Ovary (tissue), 7 donors: ENCODE measurements at regions not wholly inside any gene's neighbourhood (a gene's known extent, or its start where the extent isn't known, plus 50 kb on each side); places are given as distances from the start of the nearest gene placed in this dataset.

ENCODE experiments used
- DNase-seq, 5 donors: peaks; one replicate each; pipeline ENCODE4 v3.0.0-alpha.2; 2019 to 2020
- H3K27ac ChIP-seq, 2 donors: fragments of 200-600 bp; one replicate each; pipeline versions ENCODE4 v1.5.1 to v1.8.0; 2019 to 2022
- H3K27me3 ChIP-seq: fragments of 200-600 bp; one replicate; pipeline ENCODE4 v1.8.0; 2022
- H3K36me3 ChIP-seq: fragments of 200-600 bp; sonication (generic); one replicate; pipeline ENCODE4 v1.5.1; 2019
- H3K4me1 ChIP-seq: one replicate; pipeline ENCODE4 v1.8.1; 2013; ENCODE audit warnings: mild to moderate bottlenecking, moderate library complexity; ENCODE audit not compliant: insufficient read depth
- H3K4me3 ChIP-seq: fragments of 200-600 bp; sonication (generic); one replicate; pipeline ENCODE4 v1.5.1; 2017
- H3K9me3 ChIP-seq, 2 donors: fragments of 200-600 bp in 1 of 2; sonication (generic) in 1 of 2; one replicate each; pipeline versions ENCODE4 v1.5.1 to v1.8.1; 2013 to 2019; ENCODE audit warnings: mild to moderate bottlenecking in 1 of 2, moderate library complexity in 1 of 2
- EP300 ChIP-seq: sonication (generic); formaldehyde crosslinking; IDR thresholded peaks from one replicate; pipeline ENCODE4 v1.6.1; 2017; ENCODE audit warnings: antibody characterized with exemption
- POLR2A ChIP-seq: fragments of 450-650 bp; IDR thresholded peaks from one replicate; pipeline ENCODE4 v1.6.1; 2017; ENCODE audit warnings: antibody characterized with exemption, mild to moderate bottlenecking, moderate library complexity
- WGBS, 3 donors: extraction: QIAGEN DNeasy Blood & Tissue Kit in 1 of 3; methylation state at CpG; one replicate each; pipeline versions ENCODE4 v1.1.5 to v1.1.7; 2013 to 2017; 5-methylcytosine and 5-hydroxymethylcytosine counted together
- intact Hi-C, 4 donors: fragments of 100-400 bp; cut with DNase I; formaldehyde crosslinking; loops; one replicate each; pipeline versions ENCODE4 v1.11.0 to v1.15.1; 2022 to 2023
- TF ChIP-seq, protein P1 (sequence below), 3 donors: fragments of 450-650 bp in 2 of 3; fragments of 200-600 bp in 1 of 3; IDR thresholded peaks; one replicate each; pipeline versions ENCODE4 v1.5.1 to v1.8.0; 2016 to 2022; ENCODE audit warnings: antibody characterized with exemption in 3 of 3, mild to moderate bottlenecking in 1 of 3
- donor health status: DM: no; HTN: no; CAD: no; lungs with moderate emphysema.
- donor health status: DM: no; HTN: no; CAD: no.
- donor health status: Bipolar disorder and iron deficiency.
- donor health status: DM: no; HTN: no; CAD: no.
- donor health status: DM: yes; HTN: yes; CAD: no.

DNA sequence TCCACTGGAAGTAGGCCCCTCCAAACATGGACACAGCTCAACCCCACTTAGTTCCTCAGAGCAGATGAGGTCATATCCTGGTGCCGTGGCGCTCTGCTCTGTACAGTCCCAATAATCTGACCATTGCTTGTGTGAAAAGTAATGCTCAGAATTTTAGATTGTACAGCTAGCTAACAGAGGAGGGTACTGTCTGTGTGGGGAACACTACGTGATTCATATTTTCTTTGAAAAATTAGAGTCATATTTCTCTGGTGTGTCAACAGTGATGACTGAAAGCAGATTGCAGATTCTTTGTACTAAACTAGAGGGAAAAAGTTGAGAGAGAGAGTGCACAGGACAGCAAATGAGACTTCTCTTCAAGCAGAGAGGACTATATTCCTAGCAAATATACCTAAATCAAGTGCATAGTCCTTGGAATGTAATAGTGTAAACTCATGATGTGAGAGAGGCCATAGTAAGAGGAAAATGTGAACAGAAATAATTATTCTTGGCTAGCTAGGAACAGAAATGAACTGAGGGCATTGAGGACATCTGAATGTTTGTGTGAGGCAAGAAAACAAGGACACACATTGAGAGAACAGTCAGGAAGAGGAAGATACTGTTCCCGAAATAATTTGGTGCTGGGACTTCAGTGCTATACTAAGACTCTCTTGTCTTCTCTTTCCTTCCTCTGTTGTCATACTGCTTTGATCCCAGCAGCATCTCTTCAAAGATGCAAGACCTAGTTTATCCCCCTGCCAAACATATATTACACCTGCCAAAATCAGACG is 157.0 kb upstream of the RND3 start:
- H3K27me3 ChIP-seq, result no peaks in the 10 kb centered on the region
- H3K9me3 ChIP-seq, result no peaks in the 10 kb centered on the region
- TF ChIP-seq EP300 (no peak), POLR2A (no peak)
- TF ChIP-seq, protein P1, sequence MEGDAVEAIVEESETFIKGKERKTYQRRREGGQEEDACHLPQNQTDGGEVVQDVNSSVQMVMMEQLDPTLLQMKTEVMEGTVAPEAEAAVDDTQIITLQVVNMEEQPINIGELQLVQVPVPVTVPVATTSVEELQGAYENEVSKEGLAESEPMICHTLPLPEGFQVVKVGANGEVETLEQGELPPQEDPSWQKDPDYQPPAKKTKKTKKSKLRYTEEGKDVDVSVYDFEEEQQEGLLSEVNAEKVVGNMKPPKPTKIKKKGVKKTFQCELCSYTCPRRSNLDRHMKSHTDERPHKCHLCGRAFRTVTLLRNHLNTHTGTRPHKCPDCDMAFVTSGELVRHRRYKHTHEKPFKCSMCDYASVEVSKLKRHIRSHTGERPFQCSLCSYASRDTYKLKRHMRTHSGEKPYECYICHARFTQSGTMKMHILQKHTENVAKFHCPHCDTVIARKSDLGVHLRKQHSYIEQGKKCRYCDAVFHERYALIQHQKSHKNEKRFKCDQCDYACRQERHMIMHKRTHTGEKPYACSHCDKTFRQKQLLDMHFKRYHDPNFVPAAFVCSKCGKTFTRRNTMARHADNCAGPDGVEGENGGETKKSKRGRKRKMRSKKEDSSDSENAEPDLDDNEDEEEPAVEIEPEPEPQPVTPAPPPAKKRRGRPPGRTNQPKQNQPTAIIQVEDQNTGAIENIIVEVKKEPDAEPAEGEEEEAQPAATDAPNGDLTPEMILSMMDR (IDR thresholded peaks at IDR 0.05), result no peak
- no peak overlapping the region for H3K4me3 ChIP-seq
- H3K27ac ChIP-seq, result no peak overlapping the region
- 58 to 64% (median 61%) methylated on average over 5 of the region's 5 CpGs for WGBS, 3 donors
- H3K36me3 ChIP-seq, result no peaks in the 10 kb centered on the region
- intact Hi-C loops, result no loop called here
- no peaks in the 10 kb centered on the region for H3K4me1 ChIP-seq
- DNase-seq, result no peak

GRCh38 chr2:150643114-150643725 is 155.8 kb upstream of the RND3 start:
- Histone ChIP-seq H3K27me3 (no peaks in the 10 kb centered on the region), H3K4me1 (no peaks in the 10 kb centered on the region), H3K36me3 (no peaks in the 10 kb centered on the region), H3K9me3 (no peaks in the 10 kb centered on the region), H3K4me3 (no peak overlapping the region), H3K27ac (no peak overlapping the region)
- TF ChIP-seq EP300, result no peak
- no peak for TF ChIP-seq POLR2A
- TF ChIP-seq, protein P1 (IDR thresholded peaks at IDR 0.05), result no peak
- 56 to 63% (median 59%) methylated on average over 10 of the region's 10 CpGs for WGBS, 3 donors
- no peak for DNase-seq
- intact Hi-C loops, result no loop called here

- TF ChIP-seq, protein P1 (IDR thresholded peaks at IDR 0.05), result no peak
- TF ChIP-seq EP300, result no peak
- TF ChIP-seq POLR2A, result no peak
- Histone ChIP-seq H3K36me3 (no peaks in the 10 kb centered on the region), H3K27me3 (no peaks in the 10 kb centered on the region), H3K4me1 (no peaks in the 10 kb centered on the region), H3K4me3 (no peak overlapping the region), H3K9me3 (no peaks in the 10 kb centered on the region), H3K27ac (no peak overlapping the region)
- intact Hi-C loops, result no loop called here
- WGBS, 3 donors, result 1 to 12% (median 3%) methylated on average over 4 of the region's 4 CpGs
- no peak for DNase-seq
Observed at GRCh38 chr2:150640039-150640438, 152.6 kb upstream of the RND3 start.

GRCh38 chr2:150639383-150639782 is 151.9 kb upstream of the RND3 start:
- no peaks in the 10 kb centered on the region for H3K27me3 ChIP-seq
- no peak for DNase-seq
- H3K4me1 ChIP-seq, result no peaks in the 10 kb centered on the region
- intact Hi-C loops, result no loop called here
- no peaks in the 10 kb centered on the region for H3K9me3 ChIP-seq
- H3K36me3 ChIP-seq, result no peaks in the 10 kb centered on the region
- no peak overlapping the region for H3K27ac ChIP-seq
- WGBS, 3 donors, result 21 to 31% (median 23%) methylated on average over 3 of the region's 3 CpGs
- no peak overlapping the region for H3K4me3 ChIP-seq
- TF ChIP-seq, protein P1 (IDR thresholded peaks at IDR 0.05), result no peak
- TF ChIP-seq EP300, result no peak
- no peak for TF ChIP-seq POLR2A
